CD4-positive, alpha-beta memory T cell (primary cell): ENCODE measurements at regions not wholly inside any gene's neighbourhood (a gene's known extent, or its start where the extent isn't known, plus 50 kb on each side); places are given as distances from the start of the nearest gene placed in this dataset.

ENCODE experiments used
- CTCF ChIA-PET: fragments of 350-600 bp; sonication (Branson Sonifier 250); formaldehyde crosslinking; loops from one replicate; lab custom pipeline; 2021; ENCODE audit warnings: inconsistent platforms; ENCODE audit not compliant: partially characterized antibody; lab: Charles Lee
- POLR2A ChIA-PET: fragments of 350-600 bp; sonication (Branson Sonifier 250); formaldehyde crosslinking; loops from one replicate; lab custom pipeline; 2021; ENCODE audit not compliant: partially characterized antibody; lab: Charles Lee
- DNase-seq, 5 donors: peaks; one replicate each; pipeline versions ENCODE4 v3.0.0 to v3.0.0-alpha.2; 2020 to 2022; ENCODE audit warnings: mixed read lengths in 1 of 5
- H3K27ac ChIP-seq: one replicate; pipeline ENCODE4 v1.7.0; 2013; ENCODE audit warnings: low read depth, low read length
- H3K27me3 ChIP-seq: 2 replicates; pipeline ENCODE4 v1.7.0; 2013; ENCODE audit warnings: mild to moderate bottlenecking, low read length, moderate library complexity; ENCODE audit not compliant: insufficient read depth
- H3K36me3 ChIP-seq: 2 replicates; pipeline ENCODE4 v1.7.0; 2013; ENCODE audit warnings: mild to moderate bottlenecking, low read length, moderate library complexity; ENCODE audit not compliant: insufficient read depth
- H3K4me1 ChIP-seq: 2 replicates; pipeline ENCODE4 v1.7.0; 2013; ENCODE audit warnings: mild to moderate bottlenecking, low read length, moderate library complexity; ENCODE audit not compliant: insufficient read depth
- H3K4me3 ChIP-seq, 2 donors: one replicate each; pipeline ENCODE4 v1.7.0; 2013; ENCODE audit warnings: low read length in 2 of 2, mild to moderate bottlenecking in 1 of 2
- H3K9me3 ChIP-seq, 2 donors: one replicate each; pipeline ENCODE4 v1.7.0; 2013; ENCODE audit warnings: low read length in 2 of 2, control low read depth in 1 of 2; ENCODE audit not compliant: control insufficient read depth in 1 of 2
- H3K27ac Mint-ChIP-seq, 7 donors: one replicate each; pipeline ENCODE4 v1.8.0; 2020 to 2021; ENCODE audit warnings: mixed read lengths in 7 of 7, mild to moderate bottlenecking in 6 of 7, inconsistent platforms in 3 of 7, moderate library complexity in 3 of 7
- H3K27me3 Mint-ChIP-seq, 2 donors: one replicate each; pipeline ENCODE4 v1.8.0; 2020 to 2021; ENCODE audit warnings: mixed read lengths in 2 of 2
- H3K36me3 Mint-ChIP-seq, 2 donors: one replicate each; pipeline ENCODE4 v1.8.0; 2020 to 2021; ENCODE audit warnings: mixed read lengths in 2 of 2, inconsistent platforms in 1 of 2, mild to moderate bottlenecking in 1 of 2
- H3K4me1 Mint-ChIP-seq, 4 donors: one replicate each; pipeline ENCODE4 v1.8.0; 2020 to 2021; ENCODE audit warnings: mixed read lengths in 4 of 4, mild to moderate bottlenecking in 1 of 4
- H3K4me3 Mint-ChIP-seq, 8 donors: one replicate each; pipeline ENCODE4 v1.8.0; 2020 to 2021; ENCODE audit warnings: mixed read lengths in 8 of 8, mild to moderate bottlenecking in 7 of 8, moderate library complexity in 6 of 8, inconsistent platforms in 3 of 8
- H3K9me3 Mint-ChIP-seq, 8 donors: one replicate each; pipeline ENCODE4 v1.8.0; 2020 to 2021; ENCODE audit warnings: mixed read lengths in 8 of 8, mild to moderate bottlenecking in 5 of 8, inconsistent platforms in 3 of 8, moderate library complexity in 1 of 8
- intact Hi-C: fragments of 100-400 bp; cut with micrococcal nuclease; formaldehyde crosslinking; loops from one replicate; pipeline ENCODE4 v1.15.1; 2023

DNA sequence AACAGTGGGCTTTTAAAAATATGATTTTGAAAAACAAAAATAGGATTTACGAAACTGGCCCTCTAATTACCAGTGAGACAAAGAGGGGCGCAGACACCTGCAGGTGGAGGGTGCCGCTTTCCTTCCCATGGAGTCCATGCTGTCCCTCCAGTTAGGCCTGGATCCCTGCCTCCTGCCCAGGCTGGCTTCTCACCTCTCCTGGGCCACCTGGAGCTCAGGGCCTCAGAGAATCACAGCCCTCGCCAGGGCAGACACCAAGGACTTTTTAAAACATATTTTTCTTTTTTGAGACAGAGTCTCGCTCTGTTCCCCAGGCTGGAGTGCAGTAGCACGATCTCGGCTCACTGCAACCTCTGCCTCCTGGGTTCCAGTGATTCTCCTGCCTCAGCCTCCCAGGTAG lies 1437.2 kb downstream of the TBC1D22A start:
- Mint-ChIP-seq H3K27ac (no peak overlapping the region), H3K9me3 (peaks cover 0 to 7% (median 1%) of the 10 kb centered on the region in 8 donors), H3K36me3 (no peaks in the 10 kb centered on the region), H3K4me1 (no peaks in the 10 kb centered on the region), H3K4me3 (no peak overlapping the region), H3K27me3 (peaks cover 9 to 17% of the 10 kb centered on the region in 2 donors)
- POLR2A ChIA-PET, result no interaction called here
- H3K4me1 ChIP-seq, result no peaks in the 10 kb centered on the region
- H3K9me3 ChIP-seq, result no peaks in the 10 kb centered on the region
- no peak overlapping the region for H3K4me3 ChIP-seq
- CTCF ChIA-PET, result no interaction called here
- intact Hi-C loops, result no loop called here
- DNase-seq, result no peak
- H3K36me3 ChIP-seq, result no peaks in the 10 kb centered on the region
- no peaks in the 10 kb centered on the region for H3K27me3 ChIP-seq
- no peak overlapping the region for H3K27ac ChIP-seq

DNA sequence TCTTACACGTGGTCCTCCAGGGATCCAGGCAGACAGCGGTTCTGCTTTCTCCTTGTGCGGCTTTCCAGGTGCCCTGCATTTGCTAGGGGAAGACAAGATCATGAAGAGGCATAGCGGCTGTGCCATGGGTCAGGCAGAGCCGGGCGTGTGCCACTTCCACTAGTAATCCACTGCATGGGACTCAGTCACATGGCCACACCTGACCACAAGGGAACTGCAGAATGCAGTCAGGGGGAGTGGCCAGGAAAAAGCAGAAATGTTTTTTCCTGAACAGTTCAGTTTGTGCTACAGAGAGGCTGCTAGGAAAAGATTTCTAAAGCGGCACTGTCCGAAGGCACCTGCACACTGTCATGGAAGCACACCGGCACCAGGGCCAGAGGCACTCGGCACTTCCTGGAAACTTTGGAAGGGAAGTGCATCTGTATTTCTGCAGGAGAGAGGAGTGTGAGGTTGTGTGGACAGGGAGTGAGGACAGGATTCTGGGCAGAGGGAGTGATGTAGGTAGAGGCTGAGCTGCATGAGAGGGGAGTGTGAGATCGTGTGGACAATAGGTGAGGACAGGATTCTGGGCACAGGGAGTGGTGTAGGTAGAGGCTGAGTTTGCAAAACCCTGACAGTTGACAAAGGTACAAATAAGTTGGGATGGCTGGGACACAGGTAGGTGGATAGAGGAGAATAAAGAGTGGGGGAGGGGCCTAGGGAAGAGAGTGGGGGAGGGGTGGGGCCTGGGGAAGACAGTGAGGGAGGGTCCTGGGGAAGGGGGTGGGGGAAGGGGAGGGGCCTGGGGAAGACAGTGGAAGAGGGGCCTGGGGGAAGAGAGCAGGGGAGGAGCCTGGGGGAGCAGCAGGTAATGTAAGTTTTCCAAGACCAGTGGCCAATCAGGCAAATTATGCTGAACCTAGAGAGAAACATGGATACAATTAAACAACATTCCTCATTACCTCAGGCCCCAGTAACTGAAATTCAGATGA lies 1436.3 kb downstream of the TBC1D22A start:
- Histone ChIP-seq H3K36me3 (no peaks in the 10 kb centered on the region), H3K4me3 (no peak overlapping the region), H3K27ac (no peak overlapping the region), H3K4me1 (no peaks in the 10 kb centered on the region), H3K27me3 (no peaks in the 10 kb centered on the region), H3K9me3 (no peaks in the 10 kb centered on the region)
- H3K4me1 Mint-ChIP-seq, result no peaks in the 10 kb centered on the region
- H3K27ac Mint-ChIP-seq, result no peak overlapping the region
- peaks cover 0 to 7% (median 1%) of the 10 kb centered on the region in 8 donors for H3K9me3 Mint-ChIP-seq
- intact Hi-C loops, result no loop called here
- DNase-seq, result no peak
- H3K36me3 Mint-ChIP-seq, result no peaks in the 10 kb centered on the region
- H3K4me3 Mint-ChIP-seq, result no peak overlapping the region
- H3K27me3 Mint-ChIP-seq, result peaks cover 9 to 17% of the 10 kb centered on the region in 2 donors
- CTCF ChIA-PET, result no interaction called here
- POLR2A ChIA-PET, result no interaction called here

DNA sequence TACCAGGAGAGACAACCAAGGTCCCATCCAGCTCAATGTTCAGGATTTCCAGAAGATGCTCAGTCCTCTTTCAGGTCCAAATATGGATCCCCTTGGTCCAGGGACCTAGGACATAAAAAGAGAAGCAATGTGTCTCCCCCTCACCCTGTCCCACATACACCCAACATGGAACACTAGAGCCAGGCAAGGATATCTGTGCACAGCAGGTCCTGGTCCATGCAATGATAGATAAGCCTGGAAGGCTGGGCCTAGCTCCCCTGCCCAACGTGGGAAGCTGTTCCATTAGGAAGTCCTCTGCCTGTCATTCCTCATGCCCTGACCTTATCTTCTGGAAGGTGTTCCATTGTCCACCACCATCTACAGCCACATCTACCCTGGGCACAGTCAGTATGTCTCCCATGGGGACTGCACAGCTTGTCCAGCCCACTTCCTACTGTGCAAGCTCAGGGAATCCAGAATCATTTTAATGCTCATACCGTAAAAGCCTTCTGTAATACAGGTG lies 1434.8 kb downstream of the TBC1D22A start:
- H3K27ac ChIP-seq, result no peak overlapping the region
- no peaks in the 10 kb centered on the region for H3K9me3 ChIP-seq
- POLR2A ChIA-PET, result no interaction called here
- no peak overlapping the region for H3K27ac Mint-ChIP-seq
- H3K36me3 Mint-ChIP-seq, result no peaks in the 10 kb centered on the region
- no peaks in the 10 kb centered on the region for H3K27me3 ChIP-seq
- intact Hi-C loops, result no loop called here
- CTCF ChIA-PET, result no interaction called here
- H3K4me3 ChIP-seq, result no peak overlapping the region
- H3K27me3 Mint-ChIP-seq, result peaks cover 9 to 17% of the 10 kb centered on the region in 2 donors
- no peaks in the 10 kb centered on the region for H3K4me1 ChIP-seq
- no peak overlapping the region for H3K4me3 Mint-ChIP-seq
- H3K4me1 Mint-ChIP-seq, result no peaks in the 10 kb centered on the region
- peaks cover 0 to 16% (median 11%) of the 10 kb centered on the region in 8 donors for H3K9me3 Mint-ChIP-seq
- no peak for DNase-seq
- no peaks in the 10 kb centered on the region for H3K36me3 ChIP-seq

DNA sequence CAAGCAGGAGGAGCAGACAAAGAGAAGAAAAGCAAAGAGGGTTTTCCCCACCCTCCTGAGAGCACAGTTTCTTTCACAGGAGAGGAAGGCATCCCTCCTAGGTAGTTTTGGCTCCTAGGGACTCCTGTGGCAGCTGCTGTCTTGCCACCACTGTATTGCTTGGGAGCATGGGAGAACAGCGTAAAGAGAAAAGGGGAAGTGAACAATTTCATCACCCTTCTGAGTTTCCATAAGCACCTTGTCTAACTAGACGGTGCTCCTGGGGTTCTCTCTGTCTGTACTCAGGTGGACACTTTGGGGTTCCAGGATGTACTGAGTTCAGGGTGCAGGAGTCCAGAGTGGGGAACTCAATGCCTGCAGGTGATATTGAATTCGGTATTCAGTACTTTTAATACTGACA lies 1430.5 kb downstream of the TBC1D22A start:
- CTCF ChIA-PET, result no interaction called here
- H3K9me3 ChIP-seq, result no peaks in the 10 kb centered on the region
- H3K27me3 ChIP-seq, result no peaks in the 10 kb centered on the region
- no peaks in the 10 kb centered on the region for H3K4me1 ChIP-seq
- Mint-ChIP-seq H3K9me3 (peaks cover 0 to 39% (median 31%) of the 10 kb centered on the region in 8 donors), H3K4me1 (no peaks in the 10 kb centered on the region), H3K36me3 (peaks cover 0 to 3% of the 10 kb centered on the region in 2 donors), H3K4me3 (no peak overlapping the region), H3K27me3 (peaks cover 10 to 11% of the 10 kb centered on the region in 2 donors), H3K27ac (no peak overlapping the region)
- no peak for DNase-seq
- H3K27ac ChIP-seq, result no peak overlapping the region
- no peaks in the 10 kb centered on the region for H3K36me3 ChIP-seq
- intact Hi-C loops, result no loop called here
- no peak overlapping the region for H3K4me3 ChIP-seq
- POLR2A ChIA-PET, result no interaction called here

DNA sequence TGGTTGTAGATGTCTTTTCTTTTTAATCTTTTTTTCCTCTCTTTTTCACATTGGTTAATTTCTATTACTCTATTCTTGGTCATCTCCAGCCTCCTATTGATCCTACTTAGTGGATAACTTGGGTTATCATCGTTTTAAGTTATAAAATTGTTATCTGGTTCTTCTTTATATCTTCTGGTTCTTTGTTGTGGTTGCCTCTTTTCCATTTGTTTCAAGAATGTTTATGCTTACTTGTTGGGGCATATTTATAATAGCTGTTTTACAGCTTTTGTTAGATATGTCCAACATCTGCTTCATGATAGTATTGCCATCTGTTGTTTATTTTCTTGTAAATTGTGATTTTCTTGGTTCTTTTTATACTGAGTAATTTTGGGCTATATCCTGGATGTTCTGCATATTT lies 1429.6 kb downstream of the TBC1D22A start:
- DNase-seq, result no peak
- no peak overlapping the region for H3K4me3 Mint-ChIP-seq
- H3K27me3 Mint-ChIP-seq, result peaks cover 4 to 7% of the 10 kb centered on the region in 2 donors
- Histone ChIP-seq H3K4me3 (no peak overlapping the region), H3K27me3 (no peaks in the 10 kb centered on the region), H3K4me1 (no peaks in the 10 kb centered on the region), H3K36me3 (no peaks in the 10 kb centered on the region), H3K9me3 (no peaks in the 10 kb centered on the region), H3K27ac (no peak overlapping the region)
- H3K27ac Mint-ChIP-seq, result no peak overlapping the region
- CTCF ChIA-PET, result no interaction called here
- peaks cover 0 to 3% of the 10 kb centered on the region in 2 donors for H3K36me3 Mint-ChIP-seq
- H3K4me1 Mint-ChIP-seq, result no peaks in the 10 kb centered on the region
- H3K9me3 Mint-ChIP-seq, result peaks cover 0 to 39% (median 31%) of the 10 kb centered on the region in 8 donors
- intact Hi-C loops, result no loop called here
- POLR2A ChIA-PET, result no interaction called here

DNA sequence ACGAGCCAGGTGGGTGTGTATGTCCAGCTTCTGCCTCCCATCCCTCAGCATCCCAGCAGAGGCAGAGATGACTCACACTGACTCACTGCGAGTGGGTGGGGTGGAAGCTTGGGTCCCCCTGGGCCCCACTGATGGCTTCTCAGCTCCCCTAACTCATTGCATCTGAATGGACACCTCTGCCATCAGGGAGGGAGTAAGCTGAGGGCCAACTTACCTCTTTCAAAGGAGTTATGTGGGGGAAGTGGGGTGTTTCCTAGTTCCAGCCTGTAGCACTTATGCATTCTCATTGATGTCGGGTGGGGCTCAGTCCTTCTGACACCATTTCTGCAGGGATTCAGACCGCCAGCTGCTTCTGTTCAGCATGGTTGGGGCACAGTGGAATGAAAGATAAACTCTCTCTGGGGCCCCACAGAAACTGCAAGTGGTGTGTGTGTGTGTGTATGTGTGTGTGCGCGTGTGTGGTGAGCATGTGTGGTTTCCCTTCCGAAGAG lies 1425.8 kb downstream of the TBC1D22A start:
- intact Hi-C loops, result no loop called here
- Histone ChIP-seq H3K9me3 (no peaks in the 10 kb centered on the region), H3K27ac (no peak overlapping the region), H3K36me3 (no peaks in the 10 kb centered on the region), H3K4me1 (no peaks in the 10 kb centered on the region), H3K4me3 (no peak overlapping the region), H3K27me3 (no peaks in the 10 kb centered on the region)
- H3K4me1 Mint-ChIP-seq, result peaks cover 0 to 2% (median under 1%) of the 10 kb centered on the region in 4 donors
- ChIA-PET POLR2A (no interaction called here), CTCF (no interaction called here)
- peaks cover 2 to 30% (median 28%) of the 10 kb centered on the region in 8 donors for H3K9me3 Mint-ChIP-seq
- no peak overlapping the region for H3K27ac Mint-ChIP-seq
- no peak overlapping the region for H3K4me3 Mint-ChIP-seq
- no peak for DNase-seq
- H3K27me3 Mint-ChIP-seq, result peaks cover 1 to 5% of the 10 kb centered on the region in 2 donors
- peaks cover 0 to 3% of the 10 kb centered on the region in 2 donors for H3K36me3 Mint-ChIP-seq

DNA sequence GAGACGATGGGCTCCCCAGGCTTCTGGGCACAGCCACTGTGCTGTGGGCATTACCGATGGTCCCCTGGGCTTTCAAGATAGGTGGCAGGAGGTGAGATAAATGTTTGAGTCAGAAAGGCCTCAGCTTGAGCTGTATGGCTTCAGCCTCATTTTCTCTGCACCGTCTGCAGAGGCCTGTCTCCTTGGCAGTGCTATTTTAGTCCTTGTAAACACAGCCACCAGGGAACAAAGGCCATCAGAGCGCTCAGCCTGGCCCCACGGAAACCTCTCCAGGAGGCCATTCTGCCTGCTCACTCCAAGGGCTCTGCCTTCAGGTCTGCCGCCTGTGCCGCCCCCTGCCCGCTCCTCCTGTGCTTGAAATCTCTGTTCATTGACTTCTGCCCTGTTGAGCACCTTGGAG lies 1424.9 kb downstream of the TBC1D22A start:
- H3K27ac Mint-ChIP-seq, result no peak overlapping the region
- DNase-seq, result no peak
- intact Hi-C loops, result no loop called here

More for the DNA sequence above, 1424.9 kb downstream of the TBC1D22A start:
- Mint-ChIP-seq H3K4me1 (peaks cover 0 to 2% (median under 1%) of the 10 kb centered on the region in 4 donors), H3K27me3 (peaks cover 4 to 5% of the 10 kb centered on the region in 2 donors), H3K36me3 (peaks cover 0 to 3% of the 10 kb centered on the region in 2 donors), H3K4me3 (no peak overlapping the region), H3K9me3 (peaks cover 2 to 25% (median 22%) of the 10 kb centered on the region in 8 donors)
- no peaks in the 10 kb centered on the region for H3K36me3 ChIP-seq
- H3K27me3 ChIP-seq, result no peaks in the 10 kb centered on the region
- H3K27ac ChIP-seq, result no peak overlapping the region
- H3K4me3 ChIP-seq, result no peak overlapping the region
- ChIA-PET CTCF (no interaction called here), POLR2A (no interaction called here)
- no peaks in the 10 kb centered on the region for H3K4me1 ChIP-seq
- H3K9me3 ChIP-seq, result no peaks in the 10 kb centered on the region
